Astrocyte (in vitro differentiated cells and primary cell): ENCODE measurements at regions not wholly inside any gene's neighbourhood (a gene's known extent, or its start where the extent isn't known, plus 50 kb on each side); places are given as distances from the start of the nearest gene placed in this dataset.

Experiments used
- DNase-seq: peaks from one replicate; pipeline ENCODE4 v3.0.0-alpha.2; 2010; ENCODE audit warnings: low read depth
- FAIRE-seq: peaks from 2 replicates; lab custom pipeline; 2011; peaks lifted over from hg19 to GRCh38; lab: Jason Lieb, UNC
- H2AFZ ChIP-seq: 2 replicates; pipeline ENCODE4 v1.6.0; 2012; ENCODE audit warnings: low read depth, low read length, inconsistent platforms
- H3K27ac ChIP-seq: 2 replicates; pipeline ENCODE4 v1.5.1; 2011; ENCODE audit warnings: low read depth, low read length, inconsistent platforms
- H3K27me3 ChIP-seq: 2 replicates; pipeline ENCODE4 v1.6.0; 2011; ENCODE audit warnings: low read length, inconsistent platforms; ENCODE audit not compliant: insufficient read depth
- H3K36me3 ChIP-seq: 2 replicates; pipeline ENCODE4 v1.5.1; 2011; ENCODE audit warnings: low read length, inconsistent platforms; ENCODE audit not compliant: insufficient read depth
- H3K4me1 ChIP-seq: 2 replicates; pipeline ENCODE4 v1.5.1; 2011; ENCODE audit warnings: low read length, inconsistent platforms; ENCODE audit not compliant: insufficient read depth
- H3K4me2 ChIP-seq: 2 replicates; pipeline ENCODE4 v1.6.0; 2012; ENCODE audit warnings: low read length, inconsistent platforms
- H3K4me3 ChIP-seq: 2 replicates; pipeline ENCODE4 v1.5.1; 2011; ENCODE audit warnings: low read depth, mild to moderate bottlenecking, low read length, inconsistent platforms; ENCODE audit not compliant: insufficient read depth
- H3K79me2 ChIP-seq: 2 replicates; pipeline ENCODE4 v1.6.0; 2012; ENCODE audit warnings: mild to moderate bottlenecking, low read length, inconsistent platforms; ENCODE audit not compliant: insufficient read depth
- H3K9ac ChIP-seq: 2 replicates; pipeline ENCODE4 v1.6.0; 2012; ENCODE audit warnings: mild to moderate bottlenecking, low read length, inconsistent platforms
- H3K9me3 ChIP-seq: 2 replicates; pipeline ENCODE4 v1.5.1; 2012; ENCODE audit warnings: low read depth, mild to moderate bottlenecking, low read length, inconsistent platforms; ENCODE audit not compliant: insufficient read depth
- H4K20me1 ChIP-seq: 2 replicates; pipeline ENCODE4 v1.6.0; 2012; ENCODE audit warnings: low read length, inconsistent platforms; ENCODE audit not compliant: insufficient read depth
- H3K27ac Mint-ChIP-seq: one replicate; pipeline ENCODE4 v1.8.0; 2021; ENCODE audit warnings: mild to moderate bottlenecking, mixed read lengths; ENCODE audit not compliant: unreplicated experiment
- H3K27me3 Mint-ChIP-seq: one replicate; pipeline ENCODE4 v1.8.0; 2021; ENCODE audit warnings: low read depth, mixed read lengths; ENCODE audit not compliant: unreplicated experiment
- H3K36me3 Mint-ChIP-seq: one replicate; pipeline ENCODE4 v1.8.0; 2021; ENCODE audit warnings: low read depth, mixed read lengths; ENCODE audit not compliant: unreplicated experiment
- H3K4me1 Mint-ChIP-seq: one replicate; pipeline ENCODE4 v1.8.0; 2021; ENCODE audit warnings: low read depth, mixed read lengths; ENCODE audit not compliant: unreplicated experiment
- H3K4me3 Mint-ChIP-seq: one replicate; pipeline ENCODE4 v1.8.0; 2021; ENCODE audit warnings: mild to moderate bottlenecking, moderate library complexity, mixed read lengths; ENCODE audit not compliant: unreplicated experiment
- H3K9me3 Mint-ChIP-seq: one replicate; pipeline ENCODE4 v1.8.0; 2021; ENCODE audit warnings: mild to moderate bottlenecking, mixed read lengths; ENCODE audit not compliant: unreplicated experiment
- EZH2 ChIP-seq: IDR thresholded peaks from 2 replicates; pipeline ENCODE4 v1.6.1; 2012; ENCODE audit warnings: mild to moderate bottlenecking, low read length, inconsistent platforms; ENCODE audit not compliant: insufficient read depth
- TF ChIP-seq, protein P1 (sequence below): IDR thresholded peaks from 2 replicates; pipeline ENCODE4 v1.5.1; 2011; ENCODE audit warnings: low read depth, mild to moderate bottlenecking, inconsistent platforms, low read length, moderate library complexity; ENCODE audit not compliant: insufficient read depth

DNA sequence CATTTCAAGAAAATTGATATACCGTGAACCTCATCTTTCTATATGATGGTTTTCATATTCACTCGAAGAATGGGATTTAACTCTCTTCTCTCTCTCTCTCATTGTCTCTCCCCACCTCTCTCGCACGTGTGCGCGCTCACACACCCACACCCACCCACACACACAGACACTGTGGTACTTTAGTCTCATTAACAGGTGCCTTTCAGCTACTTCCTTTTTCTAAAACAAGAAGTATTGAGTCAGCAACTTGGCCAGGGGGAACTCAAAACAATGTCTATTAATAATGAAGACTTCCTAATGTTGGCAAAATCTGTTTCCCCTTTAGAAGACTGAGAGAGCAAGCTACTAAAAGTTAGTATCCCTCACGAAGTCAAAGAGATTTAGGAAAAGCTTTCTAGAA is 150.7 kb downstream of the TMCO5A start:
- no peaks in the 10 kb centered on the region for H4K20me1 ChIP-seq
- no peak overlapping the region for H3K27ac ChIP-seq
- H3K4me1 ChIP-seq: peaks cover 19% of the 10 kb centered on the region
- H3K4me1 Mint-ChIP-seq: peaks cover 39% of the 10 kb centered on the region
- no peak overlapping the region for H3K4me2 ChIP-seq
- H3K79me2 ChIP-seq: no peaks in the 10 kb centered on the region
- no peak for FAIRE-seq
- no peak overlapping the region for H3K4me3 ChIP-seq
- H2AFZ ChIP-seq: no peak overlapping the region
- no peaks in the 10 kb centered on the region for H3K27me3 Mint-ChIP-seq
- no peaks in the 10 kb centered on the region for H3K9me3 ChIP-seq
- peak overlapping the region; percentile 75 for H3K27ac Mint-ChIP-seq
- no peak for DNase-seq
- H3K27me3 ChIP-seq: no peaks in the 10 kb centered on the region
- no peak overlapping the region for H3K4me3 Mint-ChIP-seq
- TF ChIP-seq, protein P1, sequence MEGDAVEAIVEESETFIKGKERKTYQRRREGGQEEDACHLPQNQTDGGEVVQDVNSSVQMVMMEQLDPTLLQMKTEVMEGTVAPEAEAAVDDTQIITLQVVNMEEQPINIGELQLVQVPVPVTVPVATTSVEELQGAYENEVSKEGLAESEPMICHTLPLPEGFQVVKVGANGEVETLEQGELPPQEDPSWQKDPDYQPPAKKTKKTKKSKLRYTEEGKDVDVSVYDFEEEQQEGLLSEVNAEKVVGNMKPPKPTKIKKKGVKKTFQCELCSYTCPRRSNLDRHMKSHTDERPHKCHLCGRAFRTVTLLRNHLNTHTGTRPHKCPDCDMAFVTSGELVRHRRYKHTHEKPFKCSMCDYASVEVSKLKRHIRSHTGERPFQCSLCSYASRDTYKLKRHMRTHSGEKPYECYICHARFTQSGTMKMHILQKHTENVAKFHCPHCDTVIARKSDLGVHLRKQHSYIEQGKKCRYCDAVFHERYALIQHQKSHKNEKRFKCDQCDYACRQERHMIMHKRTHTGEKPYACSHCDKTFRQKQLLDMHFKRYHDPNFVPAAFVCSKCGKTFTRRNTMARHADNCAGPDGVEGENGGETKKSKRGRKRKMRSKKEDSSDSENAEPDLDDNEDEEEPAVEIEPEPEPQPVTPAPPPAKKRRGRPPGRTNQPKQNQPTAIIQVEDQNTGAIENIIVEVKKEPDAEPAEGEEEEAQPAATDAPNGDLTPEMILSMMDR: no peak
- TF ChIP-seq EZH2: no peak
- no peaks in the 10 kb centered on the region for H3K36me3 Mint-ChIP-seq
- H3K9me3 Mint-ChIP-seq: no peaks in the 10 kb centered on the region
- no peaks in the 10 kb centered on the region for H3K36me3 ChIP-seq
- H3K9ac ChIP-seq: no peak overlapping the region

DNA sequence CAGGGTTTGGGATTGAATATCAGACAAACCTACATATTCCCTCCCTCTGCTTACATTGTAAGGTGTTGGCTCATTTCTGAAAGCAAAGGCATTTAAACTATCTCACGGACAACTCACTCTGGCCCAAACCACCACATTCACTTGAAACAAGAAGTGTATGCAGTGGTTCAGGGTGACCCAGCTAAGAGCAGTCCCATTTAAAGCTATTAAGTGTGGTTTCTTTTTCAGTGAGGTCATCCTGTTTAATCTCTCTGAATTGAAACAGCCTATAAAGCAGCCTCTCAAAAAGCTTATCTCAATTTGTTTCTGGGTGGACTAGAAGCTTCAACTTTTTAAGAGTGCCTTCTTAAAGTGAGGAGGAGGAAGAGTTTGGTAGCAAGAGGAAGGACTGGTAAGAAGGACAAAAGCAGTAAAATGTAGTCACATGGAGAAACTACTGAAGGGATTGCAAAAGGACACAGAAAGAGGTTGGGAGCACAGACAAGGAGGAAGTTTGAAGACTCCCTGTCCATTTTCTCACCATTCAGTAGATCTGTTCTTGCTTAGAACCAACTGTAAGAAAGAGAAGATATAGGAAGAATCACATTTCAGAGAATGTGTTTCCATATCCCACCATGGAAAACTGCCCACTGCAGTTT is 151.6 kb downstream of the TMCO5A start:
- H3K4me1 Mint-ChIP-seq: peaks cover 39% of the 10 kb centered on the region
- H3K9ac ChIP-seq: no peak overlapping the region

DNA sequence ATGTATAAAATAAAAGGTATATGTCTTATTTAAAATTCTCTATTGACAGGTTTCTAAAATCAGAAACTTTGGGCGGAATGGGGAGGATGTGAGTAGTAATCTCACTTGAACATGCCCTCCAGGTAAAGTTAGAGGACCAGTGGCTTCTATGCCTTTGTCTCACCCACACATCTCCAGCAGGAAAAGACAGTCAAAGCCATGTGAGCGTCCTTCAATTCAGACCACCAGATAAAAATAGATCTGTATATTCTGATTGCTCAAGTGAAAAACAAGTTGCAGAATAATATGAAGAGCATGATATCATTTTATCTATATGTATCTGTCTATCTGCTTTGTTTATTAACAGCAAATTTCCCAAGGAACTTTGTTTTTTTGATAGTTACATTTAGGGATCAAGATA is 152.2 kb downstream of the TMCO5A start:
- Mint-ChIP-seq H3K9me3 (no peaks in the 10 kb centered on the region), H3K36me3 (no peaks in the 10 kb centered on the region), H3K27me3 (no peaks in the 10 kb centered on the region), H3K27ac (peak overlapping the region; percentile 90), H3K4me3 (no peak overlapping the region), H3K4me1 (peaks cover 39% of the 10 kb centered on the region)
- Histone ChIP-seq H3K27me3 (no peaks in the 10 kb centered on the region), H3K4me1 (peaks cover 19% of the 10 kb centered on the region), H3K9me3 (no peaks in the 10 kb centered on the region), H4K20me1 (no peaks in the 10 kb centered on the region), H3K27ac (no peak overlapping the region), H3K79me2 (no peaks in the 10 kb centered on the region), H3K36me3 (no peaks in the 10 kb centered on the region), H3K4me2 (no peak overlapping the region), H2AFZ (no peak overlapping the region), H3K4me3 (no peak overlapping the region), H3K9ac (no peak overlapping the region)
- DNase-seq (no peak), FAIRE-seq (no peak)
- TF ChIP-seq, protein P1: no peak
- TF ChIP-seq EZH2: no peak

More for the DNA sequence above, 151.6 kb downstream of the TMCO5A start:
- Mint-ChIP-seq H3K27me3 (no peaks in the 10 kb centered on the region), H3K36me3 (no peaks in the 10 kb centered on the region), H3K4me3 (peak overlapping the region; percentile 20), H3K9me3 (no peaks in the 10 kb centered on the region), H3K27ac (peak overlapping the region; percentile 90)
- DNase-seq: peak; percentile 89
- Histone ChIP-seq H3K27ac (no peak overlapping the region), H3K36me3 (no peaks in the 10 kb centered on the region), H2AFZ (no peak overlapping the region), H3K4me3 (no peak overlapping the region), H3K4me2 (peak overlapping the region; percentile 22), H3K27me3 (no peaks in the 10 kb centered on the region), H4K20me1 (no peaks in the 10 kb centered on the region), H3K79me2 (no peaks in the 10 kb centered on the region), H3K4me1 (peaks cover 19% of the 10 kb centered on the region), H3K9me3 (no peaks in the 10 kb centered on the region)
- peak; percentile 96 for FAIRE-seq
- no peak for TF ChIP-seq EZH2
- TF ChIP-seq, protein P1: no peak
